HG02763 (cell line): ENCODE measurements at regions not wholly inside any gene's neighbourhood (a gene's known extent, or its start where the extent isn't known, plus 50 kb on each side); places are given as distances from the start of the nearest gene placed in this dataset.

ENCODE experiments used
- ATAC-seq: cut with Tn5 transposase; IDR thresholded peaks from one replicate; pipeline ENCODE4 v1.9.1; 2021; ENCODE audit warnings: mild to moderate bottlenecking, moderate library complexity; ENCODE audit not compliant: unreplicated experiment

DNA sequence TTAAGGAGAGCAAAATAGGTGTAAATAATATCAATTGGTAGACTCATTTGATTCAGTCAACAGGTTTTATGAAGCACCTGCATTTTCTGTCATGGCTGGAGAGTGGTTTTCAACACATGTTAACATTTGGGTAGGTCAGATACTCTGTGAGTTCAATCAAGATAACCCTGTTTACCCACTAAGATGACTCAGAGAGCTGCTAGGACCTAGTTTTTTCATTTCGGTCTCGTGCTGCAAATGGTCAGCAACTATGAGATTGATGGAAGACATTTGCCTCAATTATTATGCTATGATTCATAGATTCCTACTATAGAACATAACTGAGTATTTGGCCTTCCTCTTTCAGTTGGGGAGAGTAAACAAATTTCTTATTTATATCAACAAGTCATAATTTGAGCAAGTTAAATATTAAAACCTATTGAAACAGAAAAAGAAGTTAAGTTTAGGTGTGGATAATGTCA, 391.4 kb upstream of the CITED2 start:
- ATAC-seq: no peak

DNA sequence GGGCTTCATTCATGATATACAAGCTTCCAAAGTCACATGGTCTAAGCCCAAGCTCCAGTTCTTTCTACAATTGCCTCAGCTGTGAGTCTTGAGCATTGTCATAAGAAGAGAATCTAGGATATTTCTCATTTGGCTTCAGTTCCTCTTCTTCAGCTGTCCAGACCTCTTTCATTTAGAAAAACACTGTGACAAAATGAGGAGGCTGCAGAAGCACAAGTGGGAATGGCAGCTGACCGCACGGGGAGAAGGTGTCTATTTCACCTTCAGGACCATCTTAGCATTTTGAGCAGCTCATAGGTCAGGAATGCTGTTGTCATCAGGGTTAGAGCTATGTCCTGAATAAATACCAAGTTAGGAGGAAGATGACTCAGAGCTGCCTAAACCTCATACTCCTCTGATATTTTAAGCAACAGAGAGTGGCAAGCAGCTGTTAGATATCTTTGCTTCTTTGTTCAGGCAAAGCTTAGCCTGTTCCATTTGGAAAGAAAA, 390.1 kb upstream of the CITED2 start:
- ATAC-seq: peak; percentile 89

DNA sequence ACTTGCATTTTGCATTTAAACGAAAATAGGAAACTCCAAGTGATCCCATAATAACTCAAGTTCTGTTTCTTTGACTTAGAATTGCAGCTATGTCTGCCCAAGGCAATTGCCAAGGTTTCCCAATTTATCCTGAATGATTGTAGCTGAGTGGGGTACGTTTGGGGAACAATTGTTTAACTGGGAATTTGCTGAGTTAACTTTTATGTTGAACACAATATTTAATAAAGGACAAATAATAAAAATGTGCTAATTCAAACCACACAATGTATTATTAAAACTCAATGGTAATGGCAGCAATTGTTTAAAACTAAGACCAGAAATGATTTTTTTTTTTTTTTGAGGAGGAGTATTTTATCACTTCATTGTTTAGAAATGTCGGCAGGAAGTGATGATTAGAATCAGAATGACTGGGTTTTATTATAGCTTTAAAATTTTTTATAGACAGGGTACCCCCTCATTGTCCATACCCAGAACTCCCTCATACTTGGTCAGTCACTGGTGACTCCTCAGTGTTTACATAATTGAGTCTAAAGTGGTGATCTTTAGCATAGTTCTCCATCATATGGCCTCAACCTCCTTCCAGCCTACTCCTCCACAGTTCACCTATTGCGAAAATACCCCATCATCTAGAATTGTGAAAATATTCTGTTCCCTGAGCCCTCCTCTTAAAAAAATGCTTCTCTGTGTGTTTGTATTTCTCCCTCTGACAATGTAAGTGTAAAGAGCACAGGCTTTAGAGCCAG, 389.2 kb upstream of the CITED2 start:
- no peak for ATAC-seq

DNA sequence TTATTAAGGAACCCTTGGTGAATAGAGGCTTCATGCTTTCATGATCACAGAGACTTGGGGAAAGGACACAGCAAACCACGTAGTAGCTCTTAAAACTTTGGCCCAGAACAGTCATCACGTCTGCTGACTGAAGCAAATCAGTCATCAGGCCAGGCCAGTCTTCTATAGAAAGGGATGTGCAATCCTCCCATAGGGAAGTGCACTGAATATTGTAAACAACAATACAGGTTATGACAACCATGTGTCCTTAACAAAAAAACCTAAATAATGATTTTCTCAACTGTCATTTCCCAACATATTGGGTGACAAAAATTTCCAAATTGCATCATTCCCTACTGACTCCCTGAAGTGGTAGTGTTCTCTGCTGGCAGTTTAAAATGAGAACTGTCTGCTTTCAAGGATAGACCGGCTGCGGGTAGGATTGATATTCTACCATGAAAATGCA, 388.2 kb upstream of the CITED2 start:
- no peak for ATAC-seq

DNA sequence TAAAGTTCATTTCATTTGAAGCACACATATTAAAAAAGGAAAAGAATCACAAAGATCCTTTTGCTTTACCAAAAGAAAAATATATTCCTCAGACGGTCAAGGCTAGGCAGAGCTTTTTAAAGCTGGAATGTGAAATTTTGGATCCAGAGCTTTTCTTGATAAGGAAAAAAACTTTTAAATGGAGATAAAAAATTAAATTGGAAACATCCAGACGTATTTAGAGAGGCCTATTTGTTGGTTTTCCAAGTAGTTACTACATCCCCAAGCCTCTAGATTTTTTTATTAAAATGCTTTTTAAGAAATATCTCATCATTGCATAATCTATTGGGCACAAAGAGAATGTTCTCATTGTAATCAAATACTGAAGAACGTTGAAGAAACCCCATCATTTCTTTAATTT, 385.7 kb upstream of the CITED2 start:
- no peak for ATAC-seq

DNA sequence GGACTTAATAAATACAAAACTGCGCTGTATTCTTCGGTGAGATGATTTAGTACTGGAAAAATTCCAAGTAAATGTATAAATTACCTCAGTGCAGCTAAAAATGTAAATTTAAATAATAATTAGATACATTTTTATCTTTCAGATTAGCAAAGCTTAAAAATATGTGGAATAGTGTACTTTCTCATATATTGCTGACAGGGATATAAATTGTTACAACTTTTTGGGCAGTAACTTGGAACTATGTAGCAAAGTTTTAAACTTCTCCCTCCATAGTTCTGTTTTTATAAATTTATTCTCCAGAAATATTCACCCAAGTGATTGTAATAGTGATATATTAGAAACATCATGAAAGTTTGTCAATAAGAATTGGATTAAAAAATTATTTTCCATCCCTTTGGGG, 384.6 kb upstream of the CITED2 start:
- no peak for ATAC-seq

DNA sequence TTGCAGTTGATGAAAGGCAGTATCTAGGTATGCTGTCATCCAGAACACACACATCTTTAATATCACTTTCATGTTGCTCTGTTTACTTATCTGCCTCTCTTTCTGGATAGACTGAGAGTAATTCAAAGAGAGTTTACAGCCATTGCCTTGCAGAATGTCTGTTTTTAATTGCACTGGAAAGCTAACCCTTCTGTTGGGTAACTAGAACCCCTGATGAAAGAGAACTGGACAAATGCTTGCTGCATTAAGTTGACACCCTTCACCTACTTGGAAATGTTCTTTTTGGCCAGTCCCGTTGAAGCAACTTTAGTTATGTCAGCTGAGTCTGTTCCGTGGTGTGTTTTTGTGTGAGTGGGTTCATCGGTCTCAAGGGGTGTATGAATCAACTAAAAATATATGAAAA, 383.8 kb upstream of the CITED2 start:
- no peak for ATAC-seq

DNA sequence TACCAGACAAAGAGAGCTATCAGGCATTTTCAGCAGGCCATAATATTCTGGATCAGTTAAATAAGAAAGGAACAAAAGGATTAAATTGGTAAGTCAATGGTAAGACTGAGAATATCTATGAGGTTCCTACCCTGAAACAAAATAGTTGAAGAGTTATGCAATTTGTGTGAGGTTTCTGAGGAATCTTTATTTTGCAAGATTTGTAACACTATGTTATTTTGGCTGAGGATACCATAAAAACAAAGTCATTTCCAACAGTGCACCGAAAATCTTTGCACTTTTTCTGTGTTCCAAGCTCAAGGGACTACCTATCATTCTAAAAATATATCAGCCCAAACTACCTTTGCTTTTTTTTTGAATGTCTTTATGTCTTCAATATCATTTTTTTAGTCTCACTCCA, 383.3 kb upstream of the CITED2 start:
- ATAC-seq: no peak

DNA sequence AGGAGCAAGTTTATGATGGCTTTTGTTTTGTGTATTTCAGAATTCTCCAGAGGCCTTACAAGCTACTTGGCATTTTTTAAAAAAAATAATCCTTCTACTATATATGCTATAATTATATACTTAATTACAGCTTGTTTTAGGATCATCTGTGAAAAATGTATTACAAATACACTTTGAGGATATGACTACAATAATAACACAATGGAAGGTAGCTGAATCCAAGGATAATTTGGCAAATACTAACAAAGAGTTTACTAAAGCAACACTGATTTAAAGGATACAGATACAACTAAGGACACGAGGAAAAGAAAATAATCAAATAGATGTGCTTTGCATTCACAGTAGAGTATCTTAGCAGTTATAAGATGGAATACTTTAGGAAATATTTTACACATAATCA, 381.9 kb upstream of the CITED2 start:
- ATAC-seq: no peak

DNA sequence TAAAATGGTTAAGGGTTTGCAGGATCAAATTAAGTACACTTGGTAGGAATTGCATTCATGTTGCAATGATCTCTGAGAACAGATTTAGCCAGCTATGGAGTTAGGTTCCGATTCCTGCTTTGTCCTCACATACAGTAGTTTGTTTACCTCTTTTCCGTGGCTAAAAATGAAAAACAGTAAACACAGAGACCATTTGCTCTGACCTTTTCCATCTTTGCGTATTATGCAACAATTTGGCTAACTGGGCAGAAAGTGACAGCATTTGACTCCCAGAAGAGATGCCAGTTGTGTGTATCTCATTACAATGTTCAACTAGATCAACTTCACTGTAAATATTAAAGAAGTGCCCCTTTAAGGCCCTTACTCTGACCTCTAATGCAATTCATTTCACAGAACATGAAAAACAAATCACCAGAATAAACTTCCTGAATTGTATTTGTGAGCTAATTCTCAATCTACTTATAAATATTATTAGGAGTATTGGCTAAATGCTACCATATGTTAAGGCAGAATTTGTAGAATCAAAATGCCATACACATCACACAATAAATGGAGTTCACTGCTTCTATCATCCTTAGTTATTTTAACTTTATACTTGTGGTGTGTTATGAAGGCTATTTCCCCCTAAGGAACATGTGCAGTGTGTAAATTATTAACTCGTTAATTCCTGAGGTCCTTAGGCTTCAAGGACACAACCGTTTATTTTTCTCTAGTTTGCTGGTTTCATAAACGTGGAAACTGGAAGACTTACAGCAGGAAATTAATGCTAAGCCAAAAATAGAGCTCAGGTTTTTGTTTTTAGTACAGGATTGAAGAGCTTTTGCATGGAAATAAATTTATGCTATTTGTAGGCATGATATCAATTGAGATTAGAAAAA, 380.7 kb upstream of the CITED2 start:
- no peak for ATAC-seq

DNA sequence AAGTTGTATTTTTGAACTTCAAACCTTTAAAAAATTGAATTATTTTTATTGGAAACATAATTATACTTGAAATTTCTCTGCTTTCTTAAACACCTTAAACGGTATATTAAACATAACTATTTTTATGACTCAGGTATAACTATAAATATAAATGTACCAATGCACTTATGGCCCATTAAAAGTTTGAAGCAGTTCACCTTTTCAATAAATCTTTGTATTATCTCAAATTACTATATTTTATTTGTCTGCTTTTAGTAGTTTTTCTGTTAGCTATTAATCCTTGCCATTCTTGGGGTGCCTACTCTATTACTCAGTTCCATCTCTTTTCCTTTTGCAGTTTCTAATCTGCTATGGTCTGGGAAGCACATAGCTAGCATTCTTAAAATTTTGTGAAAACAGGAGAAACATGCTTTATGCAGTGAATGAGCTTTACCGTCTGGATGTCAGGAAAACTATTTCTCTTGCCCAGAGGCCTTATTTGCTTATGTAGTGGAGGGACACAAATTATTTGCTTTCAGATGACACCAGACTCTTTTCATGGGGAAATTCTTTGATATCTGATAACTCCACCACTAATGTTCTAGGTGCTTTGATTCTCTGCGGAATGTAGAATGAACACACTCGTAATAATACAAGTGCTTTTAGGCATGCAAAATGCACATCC, 378.9 kb upstream of the CITED2 start:
- no peak for ATAC-seq

DNA sequence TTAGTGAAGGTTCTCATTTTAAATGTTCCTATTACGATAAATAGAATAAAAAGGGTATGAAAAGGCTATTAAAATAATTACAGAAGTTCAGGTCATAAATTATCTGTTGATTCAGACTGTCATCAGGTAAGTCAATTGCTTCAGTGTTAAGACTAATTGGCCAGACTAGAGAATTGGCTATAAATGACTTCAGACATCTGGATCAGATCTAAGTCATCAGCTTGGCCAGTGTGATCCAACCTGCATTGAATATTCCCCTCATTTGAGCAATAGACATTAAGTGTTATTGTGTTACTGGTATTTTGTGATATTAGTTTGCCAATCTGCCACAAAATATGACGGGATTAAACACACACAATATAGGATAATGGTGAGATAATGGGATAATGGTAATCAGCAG, 377.6 kb upstream of the CITED2 start:
- ATAC-seq: no peak

DNA sequence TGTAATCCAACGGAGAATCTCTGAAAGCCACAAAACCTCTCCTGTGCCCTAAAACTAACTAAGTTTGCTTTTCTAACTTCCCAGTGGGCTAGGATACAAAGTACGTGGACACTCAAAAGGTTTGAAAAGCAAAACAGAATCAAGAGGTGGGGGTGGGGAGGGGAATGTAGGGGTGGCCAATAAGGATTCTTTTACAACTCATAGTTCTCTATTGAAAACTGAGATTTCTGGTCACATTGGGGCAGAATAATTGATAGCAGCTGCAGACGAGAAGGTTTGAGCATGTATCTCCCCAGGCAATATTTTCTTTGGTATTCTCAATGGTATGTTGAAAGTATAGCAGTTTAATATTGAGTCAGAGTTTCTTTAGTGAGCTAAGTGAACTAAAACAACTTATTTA, 376.7 kb upstream of the CITED2 start:
- ATAC-seq: no peak

DNA sequence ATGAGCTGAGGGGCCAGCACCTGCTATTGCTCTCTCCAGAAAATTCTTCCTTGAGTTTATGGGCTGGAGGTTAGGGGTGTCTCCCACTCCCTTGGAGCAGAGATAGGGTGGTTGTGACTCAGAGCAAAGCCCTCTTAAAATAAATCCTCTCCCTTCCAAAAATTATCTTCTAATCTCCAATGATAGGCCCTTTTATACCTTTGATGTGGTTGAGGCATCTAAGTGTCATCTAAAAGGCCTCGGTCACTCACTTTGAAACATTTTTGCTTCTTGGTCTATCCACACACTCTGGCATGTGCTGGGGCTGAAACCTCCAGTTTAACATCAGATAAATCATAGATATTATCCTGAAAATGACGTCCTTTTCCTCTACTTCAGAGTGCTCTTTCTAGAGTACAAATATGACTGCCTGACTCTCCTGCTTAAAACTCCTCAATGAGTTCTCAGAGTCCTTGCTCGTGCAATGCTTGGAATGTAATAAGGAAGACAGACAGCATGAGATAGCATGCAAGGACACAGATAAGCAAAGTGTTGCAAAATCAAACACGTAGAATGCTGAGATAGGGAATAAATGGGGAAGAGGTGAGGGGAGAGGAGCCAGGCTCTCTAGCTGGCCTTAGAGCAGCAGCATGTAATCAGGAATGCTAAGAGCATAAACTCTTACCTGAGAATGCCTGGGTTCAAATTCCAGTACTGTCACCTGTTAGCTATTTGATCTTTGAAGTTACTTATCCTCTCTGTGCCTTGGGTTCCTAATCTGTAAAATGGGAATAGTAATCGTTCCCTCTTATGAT, 374.1 kb upstream of the CITED2 start:
- ATAC-seq: no peak

DNA sequence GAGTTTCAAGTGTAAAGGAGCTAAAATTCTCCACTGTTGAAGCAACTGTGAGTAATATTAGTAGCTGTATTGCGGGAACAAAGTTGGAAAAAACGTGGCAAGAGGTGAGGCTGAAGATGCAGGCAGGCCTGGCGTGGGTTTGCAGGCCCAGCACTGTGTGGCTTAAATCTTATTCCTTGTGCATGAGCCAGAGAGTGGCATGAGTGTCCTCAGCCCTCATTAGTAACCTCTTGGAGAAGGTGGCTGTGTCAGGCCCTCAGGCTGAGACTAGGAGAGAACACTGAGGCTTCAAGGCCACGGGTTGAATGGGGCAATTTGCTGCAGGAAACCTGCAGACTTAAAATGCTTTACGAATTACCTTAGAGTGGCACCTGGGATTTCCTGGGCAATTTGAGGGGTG, 372.7 kb upstream of the CITED2 start:
- no peak for ATAC-seq

DNA sequence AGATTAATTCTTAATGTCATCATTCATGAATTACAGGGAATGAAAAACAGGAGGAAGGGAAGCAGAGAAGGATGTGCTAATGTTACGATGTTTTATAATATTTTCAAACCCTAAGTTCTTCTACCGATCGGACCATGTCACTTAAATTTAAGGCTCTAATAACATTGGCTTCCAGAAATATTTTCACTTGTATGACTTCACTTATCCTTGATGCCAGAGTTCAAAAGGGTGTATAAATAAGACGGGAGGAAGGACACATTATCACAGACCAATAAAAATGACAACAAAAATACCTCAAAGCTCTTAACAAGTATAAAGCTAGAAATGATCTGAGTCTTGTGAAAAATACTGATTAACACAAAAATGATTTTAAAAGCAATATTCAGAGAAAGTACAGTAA, 370.4 kb upstream of the CITED2 start:
- no peak for ATAC-seq

DNA sequence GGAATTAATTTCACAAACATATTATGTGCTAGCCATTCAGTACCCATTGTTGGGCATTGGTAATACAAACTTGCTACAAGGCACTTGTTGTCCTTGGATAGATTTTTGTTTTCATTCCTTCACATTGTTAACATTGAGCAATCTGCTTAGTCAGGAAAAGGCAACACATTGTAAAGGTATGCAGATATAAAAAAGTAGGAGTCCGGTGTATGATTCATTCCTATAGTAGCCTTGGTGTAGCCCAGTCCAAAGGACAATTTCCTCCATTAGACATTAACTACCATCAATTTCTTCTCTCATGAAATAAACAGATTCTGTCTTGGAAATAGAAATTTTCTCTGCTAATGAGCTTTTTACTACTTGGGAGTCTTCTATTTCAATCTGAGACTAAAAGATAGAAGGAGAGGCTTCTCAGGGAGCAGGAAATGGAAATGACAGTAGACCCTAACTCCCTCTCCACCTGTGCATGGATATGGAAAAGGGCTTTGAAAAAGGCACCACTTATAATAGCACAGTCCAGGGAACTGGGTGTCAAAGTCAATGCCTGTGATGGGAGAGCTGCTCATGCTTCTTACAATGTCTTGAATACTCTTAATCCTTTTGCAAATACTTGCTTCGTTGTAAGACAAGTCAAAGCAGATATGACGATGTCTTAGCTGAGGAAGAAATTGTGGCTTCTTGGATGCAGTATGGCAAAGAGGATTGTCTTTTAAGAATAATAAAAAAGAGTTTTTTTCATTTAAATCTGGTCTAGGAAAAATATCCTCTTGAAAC, 369.4 kb upstream of the CITED2 start:
- no peak for ATAC-seq

DNA sequence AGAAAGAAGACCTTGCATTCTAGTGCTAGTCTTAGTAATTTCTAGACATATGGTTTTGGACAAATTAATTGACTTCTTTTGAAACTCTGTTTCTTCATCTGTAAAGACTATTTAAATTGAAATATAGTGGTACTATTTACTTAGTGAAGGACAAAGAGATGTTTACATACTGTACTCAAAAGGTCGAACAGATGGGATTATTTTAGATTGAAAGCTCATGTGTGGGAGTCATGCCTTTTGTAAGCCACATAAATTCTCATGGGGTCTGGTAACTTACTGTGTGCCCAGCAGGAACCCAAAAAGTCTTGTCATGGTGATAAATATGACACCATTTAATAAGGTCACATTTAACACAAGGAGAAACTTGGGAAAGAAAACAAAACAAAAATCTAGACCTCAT, 368.2 kb upstream of the CITED2 start:
- ATAC-seq: no peak

DNA sequence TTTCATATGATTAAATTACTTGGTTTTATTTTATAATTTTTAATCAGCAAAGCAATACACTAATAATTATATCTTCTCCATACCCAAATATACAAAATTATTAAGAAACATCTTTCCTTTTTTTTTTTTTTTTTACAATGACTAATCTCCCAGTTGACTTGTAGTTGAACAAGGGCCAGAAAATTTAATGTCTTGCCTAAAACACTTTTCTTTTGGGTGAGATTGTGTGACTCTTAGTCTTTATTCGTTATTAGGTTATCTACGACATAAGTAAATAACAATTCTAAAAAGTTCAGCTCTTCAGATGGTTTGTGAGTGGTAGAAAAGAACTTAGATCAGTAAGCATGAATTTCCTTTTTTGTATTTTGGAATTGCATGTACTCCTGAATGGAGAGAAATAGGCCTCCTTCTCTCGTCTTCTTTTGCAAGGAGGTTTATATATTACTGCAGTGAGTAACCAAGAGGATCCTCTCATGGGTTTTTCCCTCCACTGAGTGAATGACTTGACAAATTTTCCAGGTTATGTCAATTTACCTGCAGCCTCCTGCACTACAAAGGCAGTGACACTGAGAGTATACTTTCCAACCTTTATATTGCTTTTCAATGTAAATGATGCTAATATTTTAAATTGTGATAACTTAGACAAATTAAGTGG, 364.5 kb upstream of the CITED2 start:
- ATAC-seq: no peak
